Activated naive CD4-positive, alpha-beta T cell treated with anti-CD3 and anti-CD28 coated beads for 36 hours (primary cell): ENCODE measurements at regions not wholly inside any gene's neighbourhood (a gene's known extent, or its start where the extent isn't known, plus 50 kb on each side); places are given as distances from the start of the nearest gene placed in this dataset.
A peak's percentile ranks its signal among the peaks of the same experiment; 100 is the strongest.

Source experiments
- CTCF ChIA-PET: fragments of 350-600 bp; sonication (Branson Sonifier 250); formaldehyde crosslinking; loops from one replicate; lab custom pipeline; 2021; ENCODE audit warnings: antibody characterized with exemption; lab: Charles Lee
- DNase-seq: peaks from one replicate; pipeline ENCODE4 v3.0.0-alpha.2; 2020
- H3K27ac Mint-ChIP-seq: one replicate; pipeline ENCODE4 v1.8.0; 2021; ENCODE audit warnings: mild to moderate bottlenecking, mixed read lengths
- H3K27me3 Mint-ChIP-seq: one replicate; pipeline ENCODE4 v1.8.0; 2021; ENCODE audit warnings: low read depth, mixed read lengths
- H3K36me3 Mint-ChIP-seq: one replicate; pipeline ENCODE4 v1.8.0; 2021; ENCODE audit warnings: low read depth, mixed read lengths
- H3K4me1 Mint-ChIP-seq: one replicate; pipeline ENCODE4 v1.8.0; 2021; ENCODE audit warnings: low read depth, mixed read lengths
- H3K4me3 Mint-ChIP-seq: one replicate; pipeline ENCODE4 v1.8.0; 2021; ENCODE audit warnings: mild to moderate bottlenecking, moderate library complexity, mixed read lengths
- H3K9me3 Mint-ChIP-seq: one replicate; pipeline ENCODE4 v1.8.0; 2021; ENCODE audit warnings: mixed read lengths
- intact Hi-C: fragments of 100-400 bp; cut with micrococcal nuclease; formaldehyde crosslinking; loops from one replicate; pipeline ENCODE4 v1.15.1; 2023

GRCh38 chr10:47192273-47192672 is 107.7 kb upstream of the GDF10 start:
- Mint-ChIP-seq H3K36me3 (no peaks in the 10 kb centered on the region), H3K27ac (no peak overlapping the region), H3K4me3 (no peak overlapping the region), H3K27me3 (no peaks in the 10 kb centered on the region), H3K4me1 (peaks cover 12% of the 10 kb centered on the region), H3K9me3 (no peaks in the 10 kb centered on the region)
- CTCF ChIA-PET: interaction anchor here (0.8 kb wide), 1 partner anchor 120 kb away, joined by 3 read pairs; no protein-coding TSS in a partner anchor
- intact Hi-C loops: no loop called here
- no peak for DNase-seq

- no peak overlapping the region for H3K4me3 Mint-ChIP-seq
- intact Hi-C loops: no loop called here
- no peaks in the 10 kb centered on the region for H3K9me3 Mint-ChIP-seq
- no peaks in the 10 kb centered on the region for H3K36me3 Mint-ChIP-seq
- H3K27me3 Mint-ChIP-seq: no peaks in the 10 kb centered on the region
- no peak overlapping the region for H3K27ac Mint-ChIP-seq
- CTCF ChIA-PET: no interaction called here
- no peak for DNase-seq
- H3K4me1 Mint-ChIP-seq: peaks cover 12% of the 10 kb centered on the region
These were observed 106.3 kb upstream of the GDF10 start for GRCh38 chr10:47193666-47194065.

- H3K27ac Mint-ChIP-seq: peak overlapping the region; percentile 63
- intact Hi-C loops: loop anchor here (1.0 kb wide), 1 partner anchor 12 kb away; no protein-coding TSS in a partner anchor
- no peak overlapping the region for H3K4me3 Mint-ChIP-seq
These were observed 104.6 kb upstream of the GDF10 start for GRCh38 chr10:47195274-47195885.

GRCh38 chr10:47196691-47197090 is 103.3 kb upstream of the GDF10 start:
- no peak for DNase-seq
- Mint-ChIP-seq H3K9me3 (peaks cover 2% of the 10 kb centered on the region), H3K27me3 (no peaks in the 10 kb centered on the region), H3K27ac (no peak overlapping the region), H3K36me3 (no peaks in the 10 kb centered on the region), H3K4me3 (no peak overlapping the region), H3K4me1 (peaks cover 12% of the 10 kb centered on the region)
- CTCF ChIA-PET: no interaction called here
- intact Hi-C loops: no loop called here

More at GRCh38 chr10:47195274-47195885, 104.6 kb upstream of the GDF10 start:
- Mint-ChIP-seq H3K4me1 (peaks cover 12% of the 10 kb centered on the region), H3K36me3 (no peaks in the 10 kb centered on the region), H3K27me3 (no peaks in the 10 kb centered on the region), H3K9me3 (no peaks in the 10 kb centered on the region)
- peak; percentile 34 for DNase-seq
- CTCF ChIA-PET: no interaction called here

- Mint-ChIP-seq H3K36me3 (no peaks in the 10 kb centered on the region), H3K9me3 (peaks cover 2% of the 10 kb centered on the region), H3K27me3 (no peaks in the 10 kb centered on the region), H3K4me1 (peaks cover 12% of the 10 kb centered on the region), H3K27ac (no peak overlapping the region), H3K4me3 (no peak overlapping the region)
- DNase-seq: no peak
- intact Hi-C loops: no loop called here
- CTCF ChIA-PET: no interaction called here
These were observed 101.8 kb upstream of the GDF10 start for GRCh38 chr10:47198221-47198620.

- Mint-ChIP-seq H3K4me1 (peaks cover 44% of the 10 kb centered on the region), H3K27ac (no peak overlapping the region), H3K9me3 (peaks cover 2% of the 10 kb centered on the region), H3K4me3 (no peak overlapping the region), H3K36me3 (no peaks in the 10 kb centered on the region), H3K27me3 (no peaks in the 10 kb centered on the region)
- DNase-seq: no peak
- CTCF ChIA-PET: interaction anchor here (1.1 kb wide), 1 partner anchor 106 kb away, joined by 4 read pairs; no protein-coding TSS in a partner anchor
- intact Hi-C loops: loop anchor here (5.0 kb wide), 2 partner anchors 38 to 102 kb away; no protein-coding TSS in a partner anchor
These were observed 94.8 kb upstream of the GDF10 start for GRCh38 chr10:47205192-47205591.

GRCh38 chr10:47206449-47207280 is 93.3 kb upstream of the GDF10 start:
- Mint-ChIP-seq H3K9me3 (no peaks in the 10 kb centered on the region), H3K27ac (peak overlapping the region; percentile 85), H3K4me1 (peaks cover 53% of the 10 kb centered on the region), H3K27me3 (no peaks in the 10 kb centered on the region), H3K4me3 (peak overlapping the region; percentile 36), H3K36me3 (peaks cover 3% of the 10 kb centered on the region)
- intact Hi-C loops: loop anchor here (1.0 to 5.0 kb wide), 4 partner anchors 11 to 101 kb away; no protein-coding TSS in a partner anchor
- peak; percentile 39 for DNase-seq
- CTCF ChIA-PET: interaction anchor here (1.1 kb wide), 2 partner anchors 105 to 158 kb away, joined by 3 to 4 read pairs; no protein-coding TSS in a partner anchor

GRCh38 chr10:47207281-47207615 is 92.7 kb upstream of the GDF10 start:
- H3K9me3 Mint-ChIP-seq: peaks cover 1% of the 10 kb centered on the region
- H3K4me1 Mint-ChIP-seq: peaks cover 53% of the 10 kb centered on the region
- DNase-seq: peak; percentile 44
- peak overlapping the region; percentile 85 for H3K27ac Mint-ChIP-seq
- CTCF ChIA-PET: interaction anchor here (1.1 kb wide), 1 partner anchor 159 kb away, joined by 3 read pairs; no protein-coding TSS in a partner anchor
- intact Hi-C loops: loop anchor here (1.0 to 5.0 kb wide), 3 partner anchors 12 to 100 kb away; no protein-coding TSS in a partner anchor
- peaks cover 6% of the 10 kb centered on the region for H3K36me3 Mint-ChIP-seq
- peak overlapping the region; percentile 36 for H3K4me3 Mint-ChIP-seq
- no peaks in the 10 kb centered on the region for H3K27me3 Mint-ChIP-seq

- peaks cover 7% of the 10 kb centered on the region for H3K36me3 Mint-ChIP-seq
- CTCF ChIA-PET: interaction anchor here (0.8 to 1.1 kb wide), 2 partner anchors 53 to 160 kb away, joined by 3 read pairs; no protein-coding TSS in a partner anchor
- no peaks in the 10 kb centered on the region for H3K27me3 Mint-ChIP-seq
- intact Hi-C loops: loop anchor here (1.0 to 5.0 kb wide), 4 partner anchors 13 to 99 kb away; no protein-coding TSS in a partner anchor
- H3K4me3 Mint-ChIP-seq: peak overlapping the region; percentile 38
- H3K27ac Mint-ChIP-seq: peak overlapping the region; percentile 85
- peaks cover 53% of the 10 kb centered on the region for H3K4me1 Mint-ChIP-seq
- H3K9me3 Mint-ChIP-seq: peaks cover 6% of the 10 kb centered on the region
- peak; percentile 42 for DNase-seq
These were observed 92.0 kb upstream of the GDF10 start for GRCh38 chr10:47207894-47208469.

- Mint-ChIP-seq H3K4me3 (no peak overlapping the region), H3K9me3 (peaks cover 6% of the 10 kb centered on the region), H3K36me3 (peaks cover 9% of the 10 kb centered on the region), H3K27me3 (no peaks in the 10 kb centered on the region), H3K27ac (no peak overlapping the region), H3K4me1 (peaks cover 59% of the 10 kb centered on the region)
- intact Hi-C loops: loop anchor here (2.0 to 5.0 kb wide), 3 partner anchors 21 to 98 kb away; no protein-coding TSS in a partner anchor
- DNase-seq: no peak
- CTCF ChIA-PET: no interaction called here
These were observed 90.5 kb upstream of the GDF10 start for GRCh38 chr10:47209466-47209865.

GRCh38 chr10:47214520-47214919 is 85.5 kb upstream of the GDF10 start:
- CTCF ChIA-PET: interaction anchor here (1.0 kb wide), 1 partner anchor 10 kb away, joined by 3 read pairs; no protein-coding TSS in a partner anchor
- H3K36me3 Mint-ChIP-seq: peaks cover 9% of the 10 kb centered on the region
- no peak overlapping the region for H3K27ac Mint-ChIP-seq
- no peak overlapping the region for H3K4me3 Mint-ChIP-seq
- intact Hi-C loops: no loop called here
- no peak for DNase-seq
- H3K4me1 Mint-ChIP-seq: peaks cover 35% of the 10 kb centered on the region
- no peaks in the 10 kb centered on the region for H3K27me3 Mint-ChIP-seq
- peaks cover 6% of the 10 kb centered on the region for H3K9me3 Mint-ChIP-seq

GRCh38 chr10:47217113-47217512 is 82.9 kb upstream of the GDF10 start:
- Mint-ChIP-seq H3K4me1 (peaks cover 25% of the 10 kb centered on the region), H3K27ac (no peak overlapping the region), H3K36me3 (peaks cover 4% of the 10 kb centered on the region), H3K4me3 (no peak overlapping the region), H3K27me3 (no peaks in the 10 kb centered on the region), H3K9me3 (peaks cover 6% of the 10 kb centered on the region)
- intact Hi-C loops: no loop called here
- CTCF ChIA-PET: interaction anchor here (1.0 kb wide), 1 partner anchor 43 kb away, joined by 3 read pairs; no protein-coding TSS in a partner anchor
- DNase-seq: no peak
